Testis (tissue), 2 donors: ENCODE measurements at regions not wholly inside any gene's neighbourhood (a gene's known extent, or its start where the extent isn't known, plus 50 kb on each side); places are given as distances from the start of the nearest gene placed in this dataset.
"Not testable (repeated sequence)": the region's sequence is repeated elsewhere in the genome, so short reads cannot be mapped to it uniquely, and the experiment has no call there.

Experiments used
- DNase-seq: peaks from one replicate; pipeline ENCODE4 v3.0.0-alpha.2; 2019
- H3K27ac ChIP-seq, 2 donors: fragments of 200-600 bp; sonication (generic); one replicate each; pipeline ENCODE4 v1.5.1; 2019
- H3K27me3 ChIP-seq: fragments of 200-600 bp; sonication (generic); one replicate; pipeline ENCODE4 v1.5.1; 2019
- H3K36me3 ChIP-seq: fragments of 200-600 bp; sonication (generic); one replicate; pipeline ENCODE4 v1.5.1; 2017; ENCODE audit warnings: low read depth; ENCODE audit errors: missing control alignments
- H3K4me1 ChIP-seq: fragments of 200-600 bp; sonication (generic); one replicate; pipeline ENCODE4 v1.5.1; 2019
- H3K4me3 ChIP-seq, 2 donors: fragments of 200-600 bp; sonication (generic); one replicate each; pipeline ENCODE4 v1.5.1; 2017 to 2019
- H3K9me3 ChIP-seq: fragments of 200-600 bp; sonication (generic); one replicate; pipeline ENCODE4 v1.5.1; 2017
- CTCF ChIP-seq, 3 experiments: fragments of 450-650 bp in 2 of 3; fragments of 200-600 bp in 1 of 3; sonication (generic) in 1 of 3; IDR thresholded peaks; one replicate each; pipeline ENCODE4 v1.5.1; 2016 to 2019; ENCODE audit warnings: antibody characterized with exemption in 3 of 3, mild to moderate bottlenecking in 2 of 3, moderate library complexity in 1 of 3
- POLR2A ChIP-seq: fragments of 450-650 bp; IDR thresholded peaks from one replicate; pipeline ENCODE4 v1.6.1; 2017; ENCODE audit warnings: antibody characterized with exemption, mild to moderate bottlenecking, moderate library complexity
- WGBS, 2 donors: methylation state at CpG; one replicate each; pipeline ENCODE4 v1.1.5; 2018; 5-methylcytosine and 5-hydroxymethylcytosine counted together
- intact Hi-C: fragments of 100-400 bp; cut with DNase I; formaldehyde crosslinking; loops from one replicate; pipeline ENCODE4 v1.15.1; 2023; ENCODE audit warnings: low total_unique reads

- 88 to 96% methylated on average over 2 of the region's 2 CpGs for WGBS, 2 donors
- DNase-seq = no peak
Measured at GRCh38 chr7:138195151-138195571, 118.9 kb downstream of the AKR1D1 start.

DNA sequence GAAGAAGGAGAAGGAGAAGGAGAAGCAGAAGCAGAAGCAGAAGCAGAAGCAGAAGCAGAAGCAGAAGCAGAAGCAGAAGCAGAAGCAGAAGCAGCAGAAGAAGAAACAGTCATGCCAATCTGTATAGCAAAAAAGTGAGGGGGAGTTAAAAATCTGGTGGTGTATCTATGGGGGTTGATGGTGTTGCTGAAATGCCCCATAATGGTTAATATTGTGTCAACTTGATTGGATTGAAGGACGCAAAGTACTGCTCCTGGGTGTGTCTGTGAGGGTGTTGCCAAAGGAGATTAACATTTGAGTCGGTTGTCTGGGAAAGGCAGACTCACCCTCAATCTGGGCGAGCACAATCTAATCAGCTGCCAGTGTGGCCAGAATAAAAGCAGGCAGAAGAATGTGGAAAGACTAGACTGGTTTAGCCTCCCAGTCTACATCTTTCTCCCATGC lies 120.3 kb downstream of the AKR1D1 start:
- H3K9me3 ChIP-seq, intact Hi-C loops, H3K27me3 ChIP-seq, H3K36me3 ChIP-seq, H3K4me3 ChIP-seq, H3K4me1 ChIP-seq, H3K27ac ChIP-seq: not testable (repeated sequence)
- WGBS, 2 donors = 37 to 51% methylated on average over 3 of the region's 3 CpGs
- DNase-seq = peak; percentile 24

More at GRCh38 chr7:138195151-138195571, 118.9 kb downstream of the AKR1D1 start:
- intact Hi-C loops = no loop called here
- Histone ChIP-seq H3K4me1 (no peaks in the 10 kb centered on the region), H3K4me3 (no peak overlapping the region), H3K27ac (no peak overlapping the region), H3K36me3 (no peaks in the 10 kb centered on the region), H3K27me3 (no peaks in the 10 kb centered on the region), H3K9me3 (no peaks in the 10 kb centered on the region)
- no peak for TF ChIP-seq CTCF (IDR thresholded peaks at IDR 0.05)

- DNase-seq = no peak
- TF ChIP-seq POLR2A = no peak
- TF ChIP-seq CTCF (IDR thresholded peaks at IDR 0.05) = no peak
- WGBS, 2 donors = 82 to 88% methylated on average over 2 of the region's 2 CpGs
- H3K4me1 ChIP-seq = no peaks in the 10 kb centered on the region
- intact Hi-C loops = no loop called here
- H3K27ac ChIP-seq = no peak overlapping the region
- H3K36me3 ChIP-seq = no peaks in the 10 kb centered on the region
- no peak overlapping the region for H3K4me3 ChIP-seq
- no peaks in the 10 kb centered on the region for H3K9me3 ChIP-seq
- H3K27me3 ChIP-seq = no peaks in the 10 kb centered on the region
Measured at GRCh38 chr7:138196971-138197896, 121.0 kb downstream of the AKR1D1 start.

DNA sequence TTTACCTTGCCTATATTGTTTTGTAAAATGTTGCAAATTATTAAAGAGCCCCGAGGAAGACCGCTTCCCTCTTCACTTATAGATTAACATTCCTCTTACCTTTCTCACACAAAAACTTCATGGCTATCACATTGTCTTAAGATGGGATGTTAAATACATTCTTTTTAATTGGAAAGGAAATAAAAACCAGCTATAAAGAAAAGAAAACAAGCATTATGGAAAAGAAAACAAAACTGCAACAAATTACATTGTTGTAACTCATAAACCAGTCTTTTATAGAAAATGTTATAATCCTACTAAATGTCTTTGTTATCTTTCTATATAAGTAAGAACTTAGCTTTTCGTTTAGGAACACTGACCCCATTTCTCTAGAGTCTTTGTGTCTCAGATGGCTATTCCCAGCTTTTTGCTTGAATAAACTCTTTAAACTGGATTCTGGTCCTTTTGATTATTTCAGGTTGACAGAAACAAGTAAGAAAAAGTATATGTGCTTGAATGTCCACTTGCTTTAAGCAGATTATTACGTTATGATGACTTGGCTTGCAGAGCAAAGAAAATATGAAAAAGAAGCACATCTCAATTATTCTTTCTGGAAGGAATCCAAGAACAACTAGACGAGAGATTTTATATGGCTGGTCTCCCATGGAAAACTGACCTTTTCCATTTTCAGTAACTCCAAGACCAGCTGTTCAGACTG lies 128.2 kb downstream of the AKR1D1 start:
- Histone ChIP-seq H3K9me3 (no peaks in the 10 kb centered on the region), H3K36me3 (no peaks in the 10 kb centered on the region), H3K27me3 (no peaks in the 10 kb centered on the region), H3K4me1 (no peaks in the 10 kb centered on the region), H3K4me3 (no peak overlapping the region), H3K27ac (no peak overlapping the region)
- TF ChIP-seq POLR2A = no peak
- intact Hi-C loops = no loop called here
- 28 to 36% methylated on average over 5 of the region's 5 CpGs for WGBS, 2 donors
- DNase-seq = no peak

GRCh38 chr7:138204982-138205298 lies 128.7 kb downstream of the AKR1D1 start:
- H3K27ac ChIP-seq = no peak overlapping the region

More at GRCh38 chr7:138204982-138205298, 128.7 kb downstream of the AKR1D1 start:
- DNase-seq = no peak
- no peaks in the 10 kb centered on the region for H3K9me3 ChIP-seq
- TF ChIP-seq POLR2A = no peak
- no peak for TF ChIP-seq CTCF (IDR thresholded peaks at IDR 0.05)
- intact Hi-C loops = no loop called here
- no peak overlapping the region for H3K4me3 ChIP-seq
- WGBS, 2 donors = 49 to 53% methylated on average over 2 of the region's 2 CpGs
- no peaks in the 10 kb centered on the region for H3K27me3 ChIP-seq
- H3K36me3 ChIP-seq = no peaks in the 10 kb centered on the region
- no peaks in the 10 kb centered on the region for H3K4me1 ChIP-seq
